ENCODE measurements at regions not wholly inside any gene's neighbourhood (a gene's known extent, or its start where the extent isn't known, plus 50 kb on each side); places are given as distances from the start of the nearest gene placed in this dataset.

GRCh38 chr4:130689181-130689580, 1593.2 kb downstream of the C4orf33 start:
- Histone ChIP-seq H3K27ac (ENCODE audit: control insufficient read depth, insufficient read depth) (no peak overlapping the region), H3K79me2 (ENCODE audit: control insufficient read depth, insufficient read depth, low read length) (no peaks in the 10 kb centered on the region), H3K9ac (ENCODE audit: control insufficient read depth, insufficient read depth, low read length) (no peak overlapping the region), H3K4me3 (no peak overlapping the region), H2AFZ (ENCODE audit: control insufficient read depth, low read depth, low read length) (no peak overlapping the region), H4K20me1 (ENCODE audit: control insufficient read depth, insufficient read depth) (no peaks in the 10 kb centered on the region), H3K27me3 (replicated peaks in 1 of 2; ENCODE audit: control insufficient read depth in 2 of 2, insufficient read depth in 2 of 2, low read length in 1 of 2) (no peaks in the 10 kb centered on the region), H3K9me3 (replicated peaks; ENCODE audit: control insufficient read depth, insufficient read depth, low read length) (no peaks in the 10 kb centered on the region), H3K4me1 (ENCODE audit: control insufficient read depth, insufficient read depth, low read length) (no peaks in the 10 kb centered on the region), H3K4me2 (ENCODE audit: control insufficient read depth, insufficient read depth) (no peak overlapping the region), H3K36me3 (ENCODE audit: control insufficient read depth in 2 of 2, insufficient read depth in 2 of 2, low read length in 1 of 2) (no peaks in the 10 kb centered on the region)
- FAIRE-seq, result no peak
- in situ Hi-C loops (cut with MboI) (no loop called here), intact Hi-C loops (cut with micrococcal nuclease; ENCODE audit: unreplicated experiment) (no loop called here)
- POLR2A ChIA-PET, result no interaction called here
- CTCF ChIA-PET, result interaction anchor here (0.6 kb wide), 1 partner anchor 48 kb away, joined by 3 read pairs; no protein-coding TSS in a partner anchor
- RAD21 ChIA-PET (ENCODE audit: unreplicated experiment), result no interaction called here
- ATAC-seq, result no peak
- no TSS peak for BruUV-seq (replicated peaks)
- TF ChIP-seq SMAD5 (IDR thresholded peaks at IDR 0.05; ENCODE audit: low read depth) (no peak), HCFC1 (IDR thresholded peaks at IDR 0.05; ENCODE audit: low read length) (no peak), PKNOX1 (IDR thresholded peaks at IDR 0.05) (no peak), POLR2AphosphoS2 (IDR thresholded peaks at IDR 0.05; ENCODE audit: low read depth, low read length) (no peak), FOXK2 (IDR thresholded peaks at IDR 0.05) (no peak), NFXL1 (IDR thresholded peaks at IDR 0.05; ENCODE audit: borderline replicate concordance) (no peak), CBFB (IDR thresholded peaks at IDR 0.05; ENCODE audit: low read depth) (no peak), RAD51 (IDR thresholded peaks at IDR 0.05) (no peak), ZZZ3 (IDR thresholded peaks at IDR 0.05; ENCODE audit: control insufficient read depth, insufficient read length, low read depth) (no peak), MYB (IDR thresholded peaks at IDR 0.05; ENCODE audit: borderline replicate concordance, low read depth, low read length) (no peak), STAT1 (conservative IDR thresholded peaks at IDR 0.05) (no peak), EZH2 (IDR thresholded peaks at IDR 0.05; ENCODE audit: borderline replicate concordance, control insufficient read depth, low read depth, low read length) (no peak), BRCA1 (IDR thresholded peaks at IDR 0.05; ENCODE audit: low read depth, low read length) (no peak), SRF (IDR thresholded peaks at IDR 0.05; ENCODE audit: low read depth in 2 of 2, low read length in 2 of 2) (no peak), BHLHE40 (IDR thresholded peaks at IDR 0.05; ENCODE audit: borderline replicate concordance in 1 of 2, low read depth in 2 of 2, low read length in 1 of 2) (no peak), RFX5 (IDR thresholded peaks at IDR 0.05; ENCODE audit: low read depth, low read length) (no peak), MTA3 (IDR thresholded peaks at IDR 0.05; ENCODE audit: borderline replicate concordance, low read length) (no peak), IRF3 (IDR thresholded peaks at IDR 0.05) (no peak), ZNF207 (IDR thresholded peaks at IDR 0.05; ENCODE audit: borderline replicate concordance) (no peak), ZBTB40 (IDR thresholded peaks at IDR 0.05; ENCODE audit: borderline replicate concordance) (no peak)
- SMC1A ChIA-PET (ENCODE audit: uncharacterized antibody, unreplicated experiment), result interaction anchor here (0.7 to 1.3 kb wide), 2 partner anchors 21 to 125 kb away, joined by 3 to 4 read pairs; no protein-coding TSS in a partner anchor
- DNase-seq (ENCODE audit: low read depth, low spot score), result no peak

Data from GM12878 (cell line).